Mammary epithelial cell (primary cell): ENCODE measurements at regions not wholly inside any gene's neighbourhood (a gene's known extent, or its start where the extent isn't known, plus 50 kb on each side); places are given as distances from the start of the nearest gene placed in this dataset.

Source experiments
- EZH2 ChIP-seq: IDR thresholded peaks from 2 replicates; pipeline ENCODE4 v1.6.1; 2012; ENCODE audit warnings: low read length, inconsistent platforms, borderline replicate concordance
- TF ChIP-seq, protein P1 (sequence below), 2 donors: IDR thresholded peaks in 1 of 2; conservative IDR thresholded peaks in 1 of 2; 2 replicates each; pipeline ENCODE4 v1.5.1; 2011 to 2012; ENCODE audit warnings: inconsistent platforms in 2 of 2, low read length in 2 of 2, mild to moderate bottlenecking in 2 of 2, control low read depth in 1 of 2, low read depth in 1 of 2; ENCODE audit not compliant: insufficient read depth in 1 of 2; ENCODE audit errors: extremely low read depth in 1 of 2

DNA sequence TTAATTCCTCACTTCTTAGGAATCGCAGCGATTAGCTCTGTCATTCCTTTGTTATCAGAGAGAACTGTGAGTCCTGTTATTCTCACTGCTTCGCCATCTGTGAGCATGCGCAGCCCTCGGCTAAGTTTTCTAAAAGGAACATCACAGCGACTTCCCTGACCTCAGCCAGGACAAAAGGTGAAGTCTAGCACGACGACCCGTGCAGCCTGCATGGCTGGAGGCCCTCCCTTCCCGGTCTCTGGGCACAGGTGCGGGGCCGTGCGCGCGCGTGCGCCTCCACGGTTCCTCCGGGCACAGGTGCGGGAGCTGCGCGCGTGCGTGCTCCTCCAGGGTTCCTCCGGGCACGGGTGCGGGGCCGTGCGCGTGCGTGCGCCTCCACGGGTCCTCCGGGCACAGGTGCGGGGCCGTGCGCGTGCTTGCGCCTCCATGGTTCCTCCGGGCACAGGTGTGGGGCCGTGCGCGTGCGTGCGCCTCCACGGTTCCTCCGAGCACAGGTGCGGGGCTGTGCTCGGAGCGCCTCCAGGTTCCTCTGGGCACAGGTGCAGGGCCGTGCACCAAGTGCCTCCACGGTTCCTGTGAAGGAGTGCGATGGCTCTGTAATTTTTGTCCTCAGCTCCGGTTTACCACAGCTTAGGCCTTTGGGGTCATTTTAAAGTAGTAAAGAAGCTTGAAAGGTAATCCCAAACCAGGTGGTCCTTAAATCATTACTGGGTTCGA lies 212.3 kb downstream of the ERMARD start:
- TF ChIP-seq, protein P1, sequence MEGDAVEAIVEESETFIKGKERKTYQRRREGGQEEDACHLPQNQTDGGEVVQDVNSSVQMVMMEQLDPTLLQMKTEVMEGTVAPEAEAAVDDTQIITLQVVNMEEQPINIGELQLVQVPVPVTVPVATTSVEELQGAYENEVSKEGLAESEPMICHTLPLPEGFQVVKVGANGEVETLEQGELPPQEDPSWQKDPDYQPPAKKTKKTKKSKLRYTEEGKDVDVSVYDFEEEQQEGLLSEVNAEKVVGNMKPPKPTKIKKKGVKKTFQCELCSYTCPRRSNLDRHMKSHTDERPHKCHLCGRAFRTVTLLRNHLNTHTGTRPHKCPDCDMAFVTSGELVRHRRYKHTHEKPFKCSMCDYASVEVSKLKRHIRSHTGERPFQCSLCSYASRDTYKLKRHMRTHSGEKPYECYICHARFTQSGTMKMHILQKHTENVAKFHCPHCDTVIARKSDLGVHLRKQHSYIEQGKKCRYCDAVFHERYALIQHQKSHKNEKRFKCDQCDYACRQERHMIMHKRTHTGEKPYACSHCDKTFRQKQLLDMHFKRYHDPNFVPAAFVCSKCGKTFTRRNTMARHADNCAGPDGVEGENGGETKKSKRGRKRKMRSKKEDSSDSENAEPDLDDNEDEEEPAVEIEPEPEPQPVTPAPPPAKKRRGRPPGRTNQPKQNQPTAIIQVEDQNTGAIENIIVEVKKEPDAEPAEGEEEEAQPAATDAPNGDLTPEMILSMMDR (conservative IDR thresholded peaks at IDR 0.05 in 1 of 2, IDR thresholded peaks at IDR 0.05 in 1 of 2; ENCODE audit: extremely low read depth in 1 of 2, insufficient read depth in 1 of 2, low read depth in 1 of 2, low read length in 2 of 2): no peak
- no peak for TF ChIP-seq EZH2
